Adrenal gland (tissue), 9 donors: ENCODE measurements at regions not wholly inside any gene's neighbourhood (a gene's known extent, or its start where the extent isn't known, plus 50 kb on each side); places are given as distances from the start of the nearest gene placed in this dataset.

ENCODE experiments used
- DNase-seq, 7 donors: peaks; one replicate each; pipeline ENCODE4 v3.0.0-alpha.2; 2019 to 2020
- H3K27ac ChIP-seq, 5 donors: fragments of 200-600 bp; sonication (generic) in 4 of 5; 1 replicate in 3 of 5; 2 replicates in 2 of 5; pipeline versions ENCODE4 v1.5.1 to v1.8.0; 2016 to 2020; ENCODE audit warnings: mild to moderate bottlenecking in 1 of 5
- H3K27me3 ChIP-seq: fragments of 200-600 bp; 2 replicates; pipeline ENCODE4 v1.8.0; 2021
- H3K36me3 ChIP-seq, 2 donors: fragments of 200-600 bp; replicated peaks in 1 of 2; 1 replicate in 1 of 2; 2 replicates in 1 of 2; pipeline versions ENCODE4 v1.5.1 to v1.8.0; 2018 to 2022
- H3K4me1 ChIP-seq, 2 donors: fragments of 200-600 bp; replicated peaks in 1 of 2; 1 replicate in 1 of 2; 2 replicates in 1 of 2; pipeline versions ENCODE4 v1.5.1 to v1.8.0; 2018 to 2021
- H3K4me3 ChIP-seq, 4 donors: fragments of 200-600 bp; sonication (generic) in 3 of 4; one replicate each; pipeline ENCODE4 v1.5.1; 2016 to 2018
- H3K9me3 ChIP-seq, 3 donors: fragments of 200-600 bp; sonication (generic) in 1 of 3; replicated peaks in 1 of 3; 1 replicate in 2 of 3; 2 replicates in 1 of 3; pipeline versions ENCODE4 v1.5.1 to v1.8.0; 2016 to 2021
- CTCF ChIP-seq, 6 experiments: fragments of 450-650 bp in 4 of 6; fragments of 200-600 bp in 2 of 6; sonication (generic) in 1 of 6; IDR thresholded peaks; 1 replicate in 5 of 6; 2 replicates in 1 of 6; pipeline versions ENCODE4 v1.5.1 to v1.8.0; 2016 to 2021; ENCODE audit warnings: antibody characterized with exemption in 6 of 6, mild to moderate bottlenecking in 2 of 6, moderate library complexity in 1 of 6
- POLR2A ChIP-seq, 2 donors: fragments of 450-650 bp; IDR thresholded peaks; one replicate each; pipeline ENCODE4 v1.6.1; 2017; ENCODE audit warnings: antibody characterized with exemption in 2 of 2, mild to moderate bottlenecking in 2 of 2, moderate library complexity in 1 of 2
- WGBS, 4 donors: extraction: QIAGEN DNeasy Blood & Tissue Kit in 2 of 4; methylation state at CpG; one replicate each; pipeline versions ENCODE4 v1.1.5 to v1.1.7; 2013 to 2017; 5-methylcytosine and 5-hydroxymethylcytosine counted together
- intact Hi-C, 2 donors: fragments of 100-400 bp; cut with DNase I; formaldehyde crosslinking; loops; one replicate each; pipeline versions ENCODE4 v1.14.1 to v1.15.0; 2022 to 2023
- donor health status: healthy with polysubstance abuse.
- donor health status: Bipolar disorder and iron deficiency.
- donor health status: DM: yes; HTN: yes; CAD: no.
- donor health status: DM: no; HTN: no; CAD: no.
- donor health status: DM: no; HTN: no; CAD: no.

GRCh38 chr1:188700116-188700515, 1777.5 kb downstream of the BRINP3 start:
- Histone ChIP-seq H3K27ac (no peak overlapping the region), H3K9me3 (no peaks in the 10 kb centered on the region), H3K27me3 (no peaks in the 10 kb centered on the region), H3K4me3 (no peak overlapping the region), H3K4me1 (no peaks in the 10 kb centered on the region), H3K36me3 (no peaks in the 10 kb centered on the region)
- no peak for DNase-seq
- WGBS, 4 donors = 87 to 95% (median 88%) methylated on average over 2 of the region's 2 CpGs
- TF ChIP-seq CTCF (IDR thresholded peaks at IDR 0.05) (no peak), POLR2A (IDR thresholded peaks at IDR 0.05) (no peak)
- intact Hi-C loops = no loop called here

- intact Hi-C loops = no loop called here
- H3K9me3 ChIP-seq = no peaks in the 10 kb centered on the region
- 53 to 64% (median 59%) methylated on average over 4 of the region's 4 CpGs for WGBS, 4 donors
Measured at GRCh38 chr1:188706742-188707141, 1770.9 kb downstream of the BRINP3 start.

GRCh38 chr1:188708795-188709535, 1768.7 kb downstream of the BRINP3 start:
- Histone ChIP-seq H3K36me3 (no peaks in the 10 kb centered on the region), H3K9me3 (no peaks in the 10 kb centered on the region), H3K4me1 (no peaks in the 10 kb centered on the region), H3K4me3 (no peak overlapping the region), H3K27ac (no peak overlapping the region), H3K27me3 (no peaks in the 10 kb centered on the region)
- DNase-seq = no peak
- TF ChIP-seq POLR2A (IDR thresholded peaks at IDR 0.05) = no peak
- TF ChIP-seq CTCF (IDR thresholded peaks at IDR 0.05) = no peak
- intact Hi-C loops = no loop called here
- 61 to 70% (median 67%) methylated on average over 4 of the region's 4 CpGs for WGBS, 4 donors

More at GRCh38 chr1:188706742-188707141, 1770.9 kb downstream of the BRINP3 start:
- Histone ChIP-seq H3K4me1 (no peaks in the 10 kb centered on the region), H3K36me3 (no peaks in the 10 kb centered on the region), H3K4me3 (no peak overlapping the region), H3K27ac (no peak overlapping the region), H3K27me3 (no peaks in the 10 kb centered on the region)
- TF ChIP-seq CTCF (IDR thresholded peaks at IDR 0.05) = no peak
- TF ChIP-seq POLR2A (IDR thresholded peaks at IDR 0.05) = no peak
- DNase-seq = no peak

GRCh38 chr1:188715566-188715965, 1762.1 kb downstream of the BRINP3 start:
- Histone ChIP-seq H3K4me1 (no peaks in the 10 kb centered on the region), H3K27me3 (no peaks in the 10 kb centered on the region), H3K9me3 (no peaks in the 10 kb centered on the region), H3K36me3 (no peaks in the 10 kb centered on the region), H3K4me3 (no peak overlapping the region), H3K27ac (no peak overlapping the region)
- TF ChIP-seq POLR2A (IDR thresholded peaks at IDR 0.05) (no peak), CTCF (IDR thresholded peaks at IDR 0.05) (no peak)
- 43 to 72% (median 57%) methylated on average over 1 of the region's 1 CpG for WGBS, 4 donors
- intact Hi-C loops = no loop called here
- DNase-seq = no peak
